HG02885 (cell line): ENCODE measurements at regions not wholly inside any gene's neighbourhood (a gene's known extent, or its start where the extent isn't known, plus 50 kb on each side); places are given as distances from the start of the nearest gene placed in this dataset.

Source experiments
- ATAC-seq: cut with Tn5 transposase; IDR thresholded peaks from one replicate; pipeline ENCODE4 v1.9.1; 2021; ENCODE audit warnings: mild to moderate bottlenecking; ENCODE audit not compliant: unreplicated experiment, poor library complexity

DNA sequence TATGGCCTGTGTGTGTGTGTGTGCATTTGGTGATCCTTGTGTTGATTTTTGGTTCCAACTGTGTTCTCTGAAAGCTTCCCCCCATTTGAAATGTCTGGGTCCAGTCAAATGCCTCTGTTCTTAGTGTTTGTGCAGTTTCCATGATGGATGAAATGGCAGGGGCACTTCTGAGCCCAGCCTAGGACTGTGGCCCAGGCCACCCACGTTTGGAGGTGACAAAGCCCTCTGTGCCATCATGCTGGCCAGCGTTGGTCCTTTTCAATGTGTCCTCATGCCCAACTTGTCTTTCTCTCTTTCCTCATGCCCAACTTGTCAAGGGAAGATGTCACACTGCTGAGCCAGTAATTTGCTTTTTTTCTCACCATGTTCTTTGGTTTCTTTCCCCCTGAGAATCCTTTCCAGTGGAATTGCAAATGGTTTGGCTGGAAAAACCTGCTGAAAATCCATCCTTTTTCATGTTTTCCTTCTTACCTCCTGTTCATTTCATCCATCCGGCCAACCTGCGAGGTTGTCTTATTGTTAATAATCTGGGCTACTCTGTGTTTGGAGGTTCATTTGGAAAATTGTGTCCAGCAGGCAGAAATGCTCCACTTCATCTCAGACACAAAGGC lies 113.7 kb upstream of the NAV2 start:
- ATAC-seq, result no peak

DNA sequence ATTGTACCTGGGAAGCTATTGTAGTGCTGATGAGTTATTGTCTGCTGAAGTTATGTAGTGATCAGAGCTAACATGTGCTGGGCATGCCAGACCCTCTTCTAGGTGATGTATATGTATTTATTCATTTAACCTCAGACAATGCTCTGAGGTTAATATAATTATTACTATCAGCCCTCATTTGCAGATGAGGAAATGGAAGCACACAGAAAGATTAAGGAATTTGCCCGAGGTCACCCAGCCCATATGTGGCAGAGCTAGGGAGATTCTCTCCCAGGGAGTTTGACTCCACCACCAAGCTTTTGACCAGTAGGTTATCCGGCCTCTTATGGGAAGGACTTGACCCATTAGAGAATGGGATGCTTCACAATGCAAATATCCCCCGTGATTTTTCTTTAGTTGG lies 114.2 kb upstream of the NAV2 start:
- ATAC-seq, result no peak

DNA sequence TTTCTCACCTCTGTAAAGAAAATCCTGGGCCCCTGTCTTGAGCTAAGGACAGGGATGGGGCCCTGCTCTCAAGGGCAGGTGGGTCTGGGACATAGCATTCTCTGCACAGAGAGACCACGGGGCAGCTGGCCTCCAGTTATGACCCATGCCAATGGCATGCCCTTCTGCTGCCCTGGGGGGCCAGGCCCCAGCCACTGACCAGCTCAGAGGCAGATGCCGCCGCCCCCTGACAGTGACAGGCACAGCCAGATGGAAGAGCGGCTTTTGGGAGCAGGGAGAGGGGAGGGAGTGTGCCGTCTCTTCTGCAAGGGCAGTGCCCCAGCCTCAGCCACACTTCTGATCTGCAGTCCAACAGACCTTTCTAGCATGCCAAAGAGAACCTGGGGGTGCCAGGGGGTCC lies 114.8 kb upstream of the NAV2 start:
- no peak for ATAC-seq

DNA sequence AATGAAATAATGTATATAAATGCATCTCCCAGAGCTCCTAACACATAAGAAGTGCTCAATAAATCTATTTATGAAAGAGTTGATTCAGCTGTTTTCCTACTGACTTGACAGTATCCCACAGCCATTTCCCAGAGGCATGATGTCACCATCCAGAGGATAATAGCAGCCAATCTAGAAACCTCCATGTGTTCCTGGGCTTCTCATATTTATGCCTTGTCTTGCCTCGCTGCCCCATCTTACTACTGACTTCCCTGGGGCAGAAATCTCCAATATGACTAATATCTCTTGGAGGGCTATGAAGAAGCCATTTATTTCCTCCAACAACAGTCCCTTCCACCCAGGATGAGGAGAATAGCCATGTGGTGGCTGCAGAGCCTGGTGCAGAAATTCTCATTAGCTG lies 115.4 kb upstream of the NAV2 start:
- ATAC-seq, result no peak

DNA sequence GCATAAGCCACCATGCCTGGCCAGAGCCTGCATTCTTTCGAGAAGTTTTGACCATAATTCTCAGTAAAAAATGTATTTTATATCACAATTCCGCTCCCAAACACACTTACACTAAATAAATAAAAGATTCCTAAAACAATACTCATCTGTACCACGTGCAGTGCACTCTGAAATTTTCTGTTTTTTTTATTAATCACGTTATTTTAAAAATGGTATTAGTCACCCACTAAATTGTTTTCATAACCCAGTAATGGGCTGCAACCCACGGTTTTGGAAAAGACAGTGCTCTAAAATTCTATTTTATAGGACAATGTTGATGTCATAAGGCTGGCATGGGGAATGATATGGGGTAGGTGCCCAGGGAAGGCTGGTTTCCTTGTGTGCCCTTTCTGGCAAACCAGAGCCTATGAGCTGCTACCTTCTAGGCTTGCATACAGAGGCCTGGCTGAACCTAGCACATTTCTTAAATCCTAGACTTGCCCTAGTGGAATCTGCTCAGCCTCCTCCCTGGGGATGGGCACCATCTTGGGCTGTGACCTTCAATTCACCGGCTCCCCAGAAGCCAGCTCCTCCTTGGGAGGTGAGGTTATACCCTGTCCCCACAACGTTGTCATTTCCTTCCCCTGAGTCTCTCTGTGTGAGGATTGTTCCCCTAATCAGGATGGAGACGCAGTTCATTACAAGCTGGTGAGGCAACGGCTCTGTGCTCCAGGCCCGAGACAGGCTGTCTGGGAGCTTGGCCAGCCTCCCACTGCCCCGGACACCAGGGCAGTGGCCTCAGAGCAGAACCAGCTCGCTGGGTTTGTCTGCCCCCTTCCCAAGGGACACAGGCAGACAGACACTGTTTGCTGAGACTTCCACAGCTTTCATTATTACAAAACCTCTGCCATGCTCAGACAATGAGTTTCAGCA lies 116.5 kb upstream of the NAV2 start:
- no peak for ATAC-seq

DNA sequence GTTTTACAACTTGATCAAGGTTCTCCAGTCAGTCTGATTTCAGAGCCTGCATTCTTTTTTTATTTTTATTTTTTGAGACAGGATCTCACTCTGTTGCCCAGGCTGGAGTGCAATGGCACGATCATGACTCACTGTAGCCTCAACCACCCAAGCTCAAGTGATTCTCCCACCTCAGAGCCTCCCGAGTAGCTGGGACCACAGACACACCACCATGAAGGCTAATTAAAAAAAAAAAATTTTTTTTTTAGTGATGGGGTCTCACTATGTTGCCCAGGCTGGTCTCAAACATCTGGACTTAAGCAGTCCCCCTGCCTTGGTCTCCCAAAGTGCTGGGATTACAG lies 117.2 kb upstream of the NAV2 start:
- no peak for ATAC-seq

DNA sequence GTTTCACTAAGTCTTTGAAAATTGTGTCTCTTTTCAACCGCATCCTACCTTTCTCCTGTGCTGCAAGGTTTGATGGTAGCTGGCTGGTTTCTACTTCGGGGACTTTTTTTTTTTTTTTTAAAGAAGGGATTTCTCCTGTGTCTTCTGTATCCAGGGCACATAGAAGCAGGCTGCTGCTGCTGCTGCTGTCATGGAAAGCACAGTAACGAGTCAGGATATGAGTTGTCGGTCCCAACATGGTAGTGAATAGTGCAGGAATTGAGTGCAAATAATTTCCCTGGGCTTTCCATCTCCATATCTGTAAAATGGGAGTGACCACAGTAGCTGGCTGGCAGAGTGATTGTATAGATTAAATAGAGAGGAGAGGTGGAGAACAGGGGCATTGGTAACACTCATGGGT lies 118.3 kb upstream of the NAV2 start:
- ATAC-seq, result no peak

DNA sequence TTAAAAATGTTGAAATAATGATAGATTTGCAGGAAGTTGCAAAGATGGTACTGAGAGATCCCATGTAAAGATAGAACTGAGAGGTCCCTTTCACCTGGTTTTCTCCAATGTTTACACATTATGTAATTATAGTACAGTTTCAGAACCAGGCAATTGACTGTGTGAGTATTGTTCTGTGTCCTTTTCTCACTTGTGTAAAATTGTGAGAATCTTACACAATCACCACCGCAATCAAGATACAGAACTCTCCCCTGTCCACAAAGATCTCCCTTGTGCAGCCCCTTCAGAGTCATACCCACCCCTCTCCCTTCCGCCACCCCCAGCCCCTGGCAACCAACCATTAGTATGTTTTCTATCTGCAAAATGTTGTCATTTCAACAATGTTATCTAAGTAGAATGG lies 119.8 kb upstream of the NAV2 start:
- ATAC-seq, result no peak

DNA sequence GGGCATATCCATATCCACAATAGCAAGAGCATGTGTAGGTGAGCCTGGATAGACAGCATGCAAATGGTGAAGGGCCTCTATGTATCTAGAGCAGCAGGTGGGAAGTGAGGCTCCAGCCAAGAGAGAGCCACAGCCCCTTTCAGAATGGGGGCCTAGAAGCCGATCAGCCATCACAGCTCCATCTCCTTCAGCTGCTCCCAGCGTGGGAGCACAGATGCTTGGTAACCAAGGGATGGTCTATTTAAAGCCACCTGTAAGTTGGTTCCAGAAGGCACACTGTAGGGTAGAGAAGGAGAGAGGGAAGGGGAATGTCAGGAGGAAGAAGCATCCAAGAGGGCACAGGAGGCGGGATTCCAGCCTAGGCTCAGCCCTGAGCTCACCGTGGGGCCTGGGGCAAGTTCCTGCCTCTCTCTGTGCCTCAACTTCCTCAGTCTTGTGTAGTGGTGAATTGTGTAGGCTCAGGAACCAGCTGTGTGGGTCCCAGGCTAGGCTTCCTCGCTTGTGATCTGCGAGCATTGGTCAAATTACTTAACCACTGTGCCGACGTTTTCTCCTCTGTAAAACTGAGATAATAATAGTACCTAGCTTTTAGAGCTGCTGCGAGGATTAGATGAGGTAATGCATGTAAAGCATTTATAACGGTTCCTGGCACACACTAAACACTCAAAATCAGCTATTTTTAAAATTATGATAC lies 122.9 kb upstream of the NAV2 start:
- no peak for ATAC-seq

DNA sequence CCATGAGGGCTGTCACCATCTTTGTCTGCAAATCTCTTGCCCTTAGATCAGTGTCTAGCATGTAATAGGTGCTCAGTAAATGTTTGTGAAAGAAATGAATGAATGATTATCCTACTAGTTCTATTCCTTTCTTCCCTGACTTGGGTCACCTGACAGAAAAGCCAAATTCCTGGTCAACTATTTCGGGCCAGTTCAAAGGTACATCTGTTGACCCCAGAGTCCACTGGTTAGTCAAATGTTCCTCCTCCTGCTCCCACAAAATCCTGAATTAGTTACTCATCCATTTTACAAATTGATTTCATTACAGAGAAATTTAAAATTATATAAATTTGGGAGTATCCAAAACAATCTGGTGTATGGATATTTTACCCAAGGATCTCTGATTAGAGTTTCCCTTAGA lies 124.7 kb upstream of the NAV2 start:
- no peak for ATAC-seq

DNA sequence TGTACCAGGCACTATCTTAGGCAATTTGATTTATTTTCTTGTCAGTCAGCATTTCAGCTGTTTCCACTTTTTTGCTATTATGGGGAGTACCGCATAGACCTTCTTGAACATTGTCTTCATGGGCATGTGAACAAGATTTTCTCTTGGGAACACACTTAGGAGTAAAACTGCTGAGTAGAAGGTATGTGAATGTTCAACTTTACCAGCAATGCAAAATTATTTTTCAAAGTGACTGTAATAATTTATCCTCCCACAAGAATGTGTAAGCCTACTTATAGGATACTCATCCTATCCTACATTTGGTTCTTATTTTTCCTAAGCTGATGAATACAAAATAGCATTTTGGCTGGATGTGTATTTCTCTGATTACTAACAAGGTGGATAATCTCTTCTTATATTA lies 132.0 kb upstream of the NAV2 start:
- no peak for ATAC-seq

DNA sequence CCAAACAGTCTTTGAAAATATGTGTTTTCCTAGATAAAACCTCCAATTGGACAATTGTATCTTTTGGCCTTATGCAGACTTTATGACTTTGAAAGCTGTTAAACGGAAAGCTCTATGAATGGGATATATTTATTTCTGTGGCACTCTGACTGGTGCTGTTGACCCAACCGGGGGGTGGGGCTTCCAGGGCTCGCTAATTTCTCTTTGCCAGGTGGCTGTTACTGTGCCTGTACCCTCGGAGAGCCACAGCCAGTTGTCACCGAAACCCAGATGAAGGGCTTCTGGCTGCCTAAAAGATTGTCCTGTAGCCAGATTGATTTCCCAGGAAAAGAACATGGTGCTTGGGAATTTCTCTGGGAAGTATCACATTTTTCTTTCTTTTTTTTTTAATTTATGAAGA lies 132.7 kb upstream of the NAV2 start:
- ATAC-seq, result no peak

DNA sequence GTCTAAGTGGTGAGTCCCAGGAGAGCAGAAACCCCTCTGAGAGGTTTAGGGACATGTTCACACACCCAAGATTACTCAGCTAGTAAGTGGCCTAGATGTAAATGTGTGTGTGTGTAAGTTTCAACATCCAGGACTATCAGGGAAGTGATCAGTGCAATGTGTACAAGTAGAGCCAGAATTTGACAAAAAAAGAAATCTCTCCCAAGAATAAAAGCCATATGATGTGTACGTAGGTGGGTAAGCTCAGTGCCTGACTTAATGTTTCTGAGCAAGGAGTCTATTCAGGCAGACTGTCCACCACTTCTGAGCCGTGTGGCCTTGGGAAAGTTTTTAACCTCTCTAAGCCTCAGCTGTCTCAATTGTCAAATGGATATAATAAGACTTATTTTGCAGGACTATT lies 133.8 kb upstream of the NAV2 start:
- no peak for ATAC-seq

DNA sequence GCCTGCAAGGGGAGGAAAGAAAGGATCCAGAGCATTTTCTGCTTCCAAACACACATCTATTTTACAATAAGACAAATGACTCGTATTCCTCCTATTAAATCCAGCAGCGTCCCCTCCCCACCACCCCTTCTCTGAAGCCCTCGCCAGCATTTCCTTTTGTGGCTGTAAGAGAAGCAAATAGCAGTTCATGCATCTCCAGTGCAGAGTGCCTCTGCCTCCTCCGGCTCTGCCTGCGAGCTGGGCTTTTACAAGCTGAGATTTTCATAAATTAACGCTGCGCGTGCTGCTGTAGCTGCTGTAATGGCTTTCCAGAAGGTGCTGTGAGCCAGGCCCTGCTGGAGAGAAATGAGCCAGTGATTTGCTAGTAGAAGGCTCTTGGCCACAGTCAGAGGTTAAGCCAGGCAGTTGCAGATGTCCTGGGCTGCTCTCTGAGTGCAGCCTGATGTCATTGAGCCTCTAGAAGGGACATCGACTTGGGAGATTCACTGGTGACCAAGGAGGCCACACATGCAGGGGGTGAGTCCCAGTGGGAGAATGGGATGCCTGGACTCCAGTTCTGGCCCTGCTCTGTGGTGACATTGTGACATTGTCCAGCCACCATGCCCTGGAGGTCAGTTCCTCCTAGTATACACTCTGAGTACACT lies 134.5 kb upstream of the NAV2 start:
- no peak for ATAC-seq

DNA sequence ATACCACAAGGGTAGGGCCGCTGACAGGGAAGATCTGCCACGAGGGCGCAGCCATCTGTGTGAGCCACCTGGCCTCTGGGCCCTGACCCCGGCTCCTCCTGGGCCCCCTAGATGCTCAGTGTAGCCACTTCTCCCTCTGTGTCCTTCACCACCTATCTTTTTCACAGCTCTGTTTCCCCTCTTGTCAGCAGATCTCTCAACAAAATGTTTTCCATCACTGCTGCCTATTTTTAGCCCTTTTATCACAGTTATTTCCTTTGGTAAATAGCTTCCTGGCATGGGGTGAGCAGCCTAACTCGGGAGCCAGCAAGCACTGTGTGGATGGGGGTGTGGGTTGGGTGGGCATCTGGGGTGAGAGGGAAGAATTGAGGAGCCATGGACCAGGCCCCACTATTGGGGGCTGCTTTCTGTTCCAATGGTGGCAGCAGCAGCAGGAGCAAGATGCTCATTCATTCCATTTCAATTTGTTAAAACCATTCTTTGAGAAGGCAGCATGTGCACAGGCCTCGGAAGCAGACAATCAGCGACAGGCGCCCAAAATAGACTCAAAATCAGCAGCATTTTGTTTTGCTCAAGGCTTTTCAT lies 135.2 kb upstream of the NAV2 start:
- no peak for ATAC-seq

DNA sequence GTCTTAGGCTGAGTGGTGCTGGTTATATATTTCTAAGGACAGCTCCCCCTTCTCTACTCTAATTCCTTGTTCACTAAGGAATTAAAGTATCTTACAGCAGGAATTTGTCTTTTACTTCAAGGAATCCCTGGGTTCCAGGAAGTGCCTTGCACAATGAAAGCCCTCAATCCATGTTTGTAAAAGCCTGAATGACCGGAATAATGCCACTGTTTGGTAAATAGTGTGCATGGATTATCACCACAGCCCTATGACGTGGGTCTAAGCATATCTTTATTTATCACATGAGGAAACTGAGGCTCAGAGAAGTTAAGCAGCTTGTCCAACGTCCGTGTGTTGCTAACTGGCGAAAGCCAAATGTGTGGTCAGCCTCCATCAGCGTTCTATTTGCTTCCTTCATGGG lies 135.7 kb upstream of the NAV2 start:
- ATAC-seq, result no peak

DNA sequence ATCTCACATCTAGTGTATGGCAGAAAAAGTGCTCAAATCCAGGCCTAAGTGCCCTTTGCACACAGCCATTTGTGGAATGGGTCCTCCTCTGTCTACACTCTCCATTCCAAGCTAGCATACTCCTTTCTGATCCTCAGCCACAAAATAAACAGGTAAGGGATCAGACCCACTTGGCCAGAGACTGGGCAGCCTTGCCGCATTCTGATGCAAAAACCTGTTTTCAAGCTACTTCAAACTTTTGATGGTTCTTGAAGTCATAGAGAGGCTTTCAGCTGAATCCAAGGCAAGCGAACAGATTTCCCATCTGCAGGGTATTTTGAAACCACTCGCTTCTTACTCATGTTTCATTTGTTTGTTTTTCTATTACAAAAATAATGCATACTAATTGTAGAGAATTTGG lies 136.6 kb upstream of the NAV2 start:
- ATAC-seq, result no peak

DNA sequence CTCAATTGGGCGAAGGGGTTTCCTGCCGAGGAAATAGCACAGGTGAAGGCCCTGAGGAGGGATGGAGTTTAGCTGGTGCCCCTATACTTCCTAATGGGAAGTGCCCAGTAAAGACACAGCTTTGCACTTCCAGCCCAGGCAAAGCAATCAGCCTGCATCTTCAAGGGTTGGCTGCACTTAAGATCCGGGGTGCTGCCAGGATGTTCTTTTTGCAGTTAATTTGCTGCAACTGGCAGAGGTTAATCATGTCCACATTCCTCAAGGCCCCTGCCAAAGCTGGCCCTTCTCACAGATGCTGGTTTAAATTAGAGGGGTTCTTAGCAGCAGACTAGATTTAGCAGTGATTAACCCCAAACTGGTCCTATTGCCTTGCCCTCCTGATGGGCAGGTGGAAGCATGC lies 137.7 kb upstream of the NAV2 start:
- no peak for ATAC-seq

DNA sequence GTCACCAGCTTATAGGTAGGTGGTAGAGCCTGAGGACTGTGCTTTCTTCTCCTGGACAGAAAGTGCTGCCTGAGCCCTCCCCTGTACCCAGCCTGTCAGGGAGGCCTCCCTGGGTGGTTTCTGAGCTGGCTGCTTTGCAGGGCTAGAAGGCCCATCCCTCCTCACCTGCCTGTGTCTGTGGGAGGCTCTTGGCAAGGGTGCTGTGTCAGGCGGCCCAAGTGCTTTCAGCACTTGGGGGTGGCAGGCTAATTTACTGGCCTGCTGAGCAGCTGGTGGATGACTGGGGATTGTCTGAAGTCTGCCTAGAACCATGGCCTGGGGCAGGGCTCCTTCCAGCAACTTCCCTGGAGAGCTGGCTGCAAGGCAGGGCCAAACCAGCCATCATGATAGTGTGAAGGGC lies 139.0 kb upstream of the NAV2 start:
- no peak for ATAC-seq

DNA sequence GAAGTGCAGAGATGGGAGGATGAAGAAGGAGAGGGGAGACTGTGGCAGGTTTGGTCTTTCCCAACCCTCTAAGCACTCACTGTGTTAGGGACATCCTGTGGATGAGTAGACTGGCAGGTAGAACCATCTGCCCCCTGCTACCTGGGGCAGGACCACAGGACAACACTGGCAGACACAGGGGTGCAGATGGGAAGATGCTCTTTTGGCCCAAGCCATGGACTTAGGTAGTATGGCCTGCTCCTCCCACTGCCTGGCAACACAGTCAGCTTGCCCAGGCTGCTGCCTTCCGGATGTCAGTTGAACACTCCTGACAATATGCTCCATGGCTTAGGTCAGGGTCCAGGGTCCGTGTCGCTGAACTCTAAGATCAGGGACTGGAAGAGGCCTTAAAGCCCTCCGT lies 140.7 kb upstream of the NAV2 start:
- no peak for ATAC-seq

DNA sequence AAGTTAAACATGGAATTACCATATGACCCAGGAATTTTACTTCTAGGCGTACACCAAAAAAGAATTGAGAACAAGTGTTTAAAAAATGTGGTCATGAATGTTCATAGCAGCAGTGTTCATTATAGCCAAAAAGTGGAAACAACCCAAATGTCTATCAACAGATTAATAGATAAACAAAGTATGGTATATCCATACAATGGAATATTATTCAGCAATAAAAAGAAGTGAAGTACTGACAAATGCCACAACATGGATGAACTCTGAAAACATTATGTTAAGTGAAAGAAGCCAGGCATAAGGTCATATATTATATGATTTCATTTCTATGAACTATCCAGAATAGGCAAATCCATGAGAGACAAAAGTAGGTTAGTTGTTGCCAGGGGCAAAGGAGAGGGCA lies 141.7 kb upstream of the NAV2 start:
- no peak for ATAC-seq
